IPS-15b (cell line): ENCODE measurements at regions not wholly inside any gene's neighbourhood (a gene's known extent, or its start where the extent isn't known, plus 50 kb on each side); places are given as distances from the start of the nearest gene placed in this dataset.
"Not testable (repeated sequence)": the region's sequence is repeated elsewhere in the genome, so short reads cannot be mapped to it uniquely, and the experiment has no call there.

Experiments used
- H3K27me3 ChIP-seq: one replicate; pipeline ENCODE4 v1.6.1; 2013; ENCODE audit warnings: low read length; ENCODE audit not compliant: control insufficient read depth, insufficient read depth
- H3K36me3 ChIP-seq: one replicate; pipeline ENCODE4 v1.6.1; 2013; ENCODE audit warnings: low read length; ENCODE audit not compliant: control insufficient read depth, insufficient read depth
- H3K4me1 ChIP-seq: one replicate; pipeline ENCODE4 v1.6.1; 2013; ENCODE audit warnings: mild to moderate bottlenecking, low read length; ENCODE audit not compliant: control insufficient read depth, insufficient read depth
- H3K4me3 ChIP-seq: one replicate; pipeline ENCODE4 v1.5.1; 2013; ENCODE audit warnings: low read depth, low read length
- H3K9ac ChIP-seq: one replicate; pipeline ENCODE4 v1.6.1; 2013; ENCODE audit warnings: low read depth, mild to moderate bottlenecking, low read length
- H3K9me3 ChIP-seq: one replicate; pipeline ENCODE4 v1.6.1; 2013; ENCODE audit warnings: mild to moderate bottlenecking, low read length; ENCODE audit not compliant: control insufficient read depth, insufficient read depth

- Histone ChIP-seq H3K27me3 (no peaks in the 10 kb centered on the region), H3K4me1 (no peaks in the 10 kb centered on the region), H3K9me3 (no peaks in the 10 kb centered on the region), H3K36me3 (no peaks in the 10 kb centered on the region), H3K4me3 (no peak overlapping the region), H3K9ac (no peak overlapping the region)
Observed at GRCh38 chr19:31049431-31049830, 299.8 kb downstream of the TSHZ3 start.

DNA sequence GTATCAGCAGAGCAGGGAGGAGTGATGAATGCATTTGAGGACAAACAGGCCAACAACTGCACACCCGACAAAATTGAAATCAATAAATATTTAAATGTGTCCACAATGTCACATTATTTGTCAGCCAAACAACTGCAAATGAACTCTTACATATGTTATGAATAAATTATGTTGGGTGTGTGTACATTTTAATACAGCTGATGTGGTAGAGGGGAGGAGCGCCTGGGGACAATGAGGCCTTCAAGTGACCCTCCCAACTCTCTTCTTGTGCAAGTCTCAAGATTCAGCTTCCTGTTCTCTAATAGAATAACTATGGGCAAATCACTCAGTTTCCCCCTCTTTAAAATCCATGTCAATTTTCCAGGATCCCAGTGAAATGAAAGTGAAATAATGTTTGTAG lies 303.2 kb downstream of the TSHZ3 start:
- H3K27me3 ChIP-seq, result no peaks in the 10 kb centered on the region
- no peaks in the 10 kb centered on the region for H3K36me3 ChIP-seq
- H3K4me3 ChIP-seq, result no peak overlapping the region
- H3K9ac ChIP-seq, result no peak overlapping the region
- no peaks in the 10 kb centered on the region for H3K9me3 ChIP-seq
- no peaks in the 10 kb centered on the region for H3K4me1 ChIP-seq

- H3K4me1 ChIP-seq, result no peaks in the 10 kb centered on the region
- H3K27me3 ChIP-seq, result no peaks in the 10 kb centered on the region
- no peak overlapping the region for H3K4me3 ChIP-seq
Observed at GRCh38 chr19:31041461-31041860, 307.8 kb downstream of the TSHZ3 start.

DNA sequence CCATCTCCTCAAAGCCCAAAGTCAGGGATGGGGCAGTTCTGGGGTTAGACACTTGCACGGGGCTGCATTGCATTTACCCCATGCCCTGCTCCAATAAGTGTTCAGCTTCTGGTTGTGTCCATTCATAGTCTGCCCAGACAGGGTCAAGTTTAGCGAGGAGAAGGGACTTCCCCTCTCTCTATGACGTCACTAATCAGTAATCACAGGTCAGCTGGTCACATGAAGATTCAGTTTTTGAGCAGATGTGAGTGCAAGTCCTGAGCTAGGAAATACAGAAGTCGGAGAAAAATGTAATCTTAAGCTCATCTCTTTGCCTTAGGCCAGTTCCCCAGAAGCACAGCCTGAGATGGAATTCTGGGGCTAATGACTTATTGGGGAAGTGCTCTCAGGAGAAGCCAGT lies 310.1 kb downstream of the TSHZ3 start:
- Histone ChIP-seq H3K4me1 (no peaks in the 10 kb centered on the region), H3K9ac (no peak overlapping the region), H3K27me3 (no peaks in the 10 kb centered on the region), H3K9me3 (no peaks in the 10 kb centered on the region), H3K36me3 (no peaks in the 10 kb centered on the region), H3K4me3 (no peak overlapping the region)

More at GRCh38 chr19:31041461-31041860, 307.8 kb downstream of the TSHZ3 start:
- Histone ChIP-seq H3K9me3 (no peaks in the 10 kb centered on the region), H3K9ac (no peak overlapping the region), H3K36me3 (no peaks in the 10 kb centered on the region)

DNA sequence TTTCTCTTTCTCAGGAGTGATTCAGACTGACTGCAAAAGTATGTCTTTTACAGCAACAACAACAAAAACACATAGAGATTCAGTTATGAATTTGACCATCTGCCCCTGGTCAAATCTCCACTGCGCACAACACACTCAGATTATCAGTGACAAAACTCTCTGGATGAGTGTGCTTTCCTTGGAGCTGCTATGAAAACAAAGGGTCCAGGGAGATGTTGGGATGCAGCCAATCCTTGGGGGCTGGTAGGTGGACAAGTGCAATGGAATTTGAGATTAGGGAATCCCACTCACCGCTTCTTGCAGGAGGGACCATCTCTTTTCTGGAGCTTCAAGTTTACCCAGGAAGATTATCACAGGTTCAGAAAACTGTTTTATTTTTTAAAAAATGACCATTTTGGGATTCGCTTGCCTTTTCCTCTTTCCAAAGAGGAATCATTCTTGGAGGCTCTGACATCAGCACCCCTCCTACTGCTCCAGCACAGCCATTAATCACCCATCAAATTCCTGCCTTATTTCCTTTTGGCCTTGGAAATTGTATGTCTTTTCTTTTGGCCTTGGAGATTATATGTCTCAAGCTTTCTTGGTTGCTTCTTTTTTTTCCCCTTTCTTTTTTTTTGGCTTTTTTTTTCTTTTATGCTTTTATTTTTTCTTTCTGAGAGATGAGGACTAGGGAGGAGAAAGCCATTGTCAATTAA lies 311.8 kb downstream of the TSHZ3 start:
- H3K9ac ChIP-seq, result no peak overlapping the region
- H3K9me3 ChIP-seq, result no peaks in the 10 kb centered on the region
- no peak overlapping the region for H3K4me3 ChIP-seq
- no peaks in the 10 kb centered on the region for H3K27me3 ChIP-seq
- no peaks in the 10 kb centered on the region for H3K36me3 ChIP-seq
- H3K4me1 ChIP-seq, result no peaks in the 10 kb centered on the region

DNA sequence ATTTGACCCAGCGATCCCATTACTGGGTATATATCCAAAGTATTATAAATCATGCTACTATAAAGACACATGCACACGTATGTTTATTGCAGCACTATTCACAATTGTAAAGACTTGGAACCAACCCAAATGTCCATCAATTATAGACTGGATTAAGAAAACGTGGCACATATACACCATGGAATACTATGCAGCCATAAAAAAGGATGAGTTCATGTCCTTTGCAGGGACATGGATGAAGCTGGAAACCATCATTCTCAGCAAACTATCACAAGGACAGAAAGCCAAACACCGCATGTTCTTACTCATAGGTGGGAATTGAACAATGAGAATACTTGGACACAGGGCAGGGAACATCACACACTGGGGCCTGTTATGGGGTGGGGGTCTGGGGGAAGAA lies 317.8 kb downstream of the TSHZ3 start:
- H3K4me3 ChIP-seq, H3K27me3 ChIP-seq, H3K9ac ChIP-seq, H3K4me1 ChIP-seq, H3K36me3 ChIP-seq, H3K9me3 ChIP-seq: not testable (repeated sequence)

- Histone ChIP-seq H3K9ac (no peak overlapping the region), H3K27me3 (no peaks in the 10 kb centered on the region), H3K4me1 (no peaks in the 10 kb centered on the region), H3K36me3 (no peaks in the 10 kb centered on the region), H3K4me3 (no peak overlapping the region), H3K9me3 (no peaks in the 10 kb centered on the region)
Observed at GRCh38 chr19:31023038-31023437, 326.2 kb downstream of the TSHZ3 start.

DNA sequence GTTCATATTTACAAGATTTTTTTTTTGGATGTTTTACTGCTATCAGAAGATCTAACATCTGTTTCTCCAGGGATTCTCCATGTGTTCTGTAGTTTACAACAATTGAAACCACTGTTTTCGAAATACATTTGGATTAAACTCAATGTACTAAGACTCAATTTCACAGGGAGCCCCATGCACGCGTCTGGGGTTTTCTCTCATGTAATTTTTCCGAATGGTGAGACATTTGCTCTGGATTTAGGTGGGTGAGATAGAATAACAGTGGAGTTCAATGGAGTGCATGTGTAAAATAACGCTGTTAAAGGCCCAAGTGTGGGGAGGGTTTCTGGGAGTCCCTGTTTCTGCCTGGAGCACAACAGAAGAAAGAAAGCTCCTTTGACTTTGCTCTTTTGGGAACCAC lies 330.3 kb downstream of the TSHZ3 start:
- Histone ChIP-seq H3K9ac (no peak overlapping the region), H3K4me1 (no peaks in the 10 kb centered on the region), H3K4me3 (no peak overlapping the region), H3K9me3 (no peaks in the 10 kb centered on the region), H3K36me3 (no peaks in the 10 kb centered on the region), H3K27me3 (no peaks in the 10 kb centered on the region)

GRCh38 chr19:31015778-31016177 lies 333.5 kb downstream of the TSHZ3 start:
- H3K4me1 ChIP-seq, result no peaks in the 10 kb centered on the region
- no peaks in the 10 kb centered on the region for H3K27me3 ChIP-seq
- H3K9ac ChIP-seq, result no peak overlapping the region
- H3K4me3 ChIP-seq, result no peak overlapping the region
- no peaks in the 10 kb centered on the region for H3K36me3 ChIP-seq
- H3K9me3 ChIP-seq, result no peaks in the 10 kb centered on the region

- Histone ChIP-seq H3K4me3 (no peak overlapping the region), H3K36me3 (no peaks in the 10 kb centered on the region), H3K9me3 (no peaks in the 10 kb centered on the region), H3K4me1 (no peaks in the 10 kb centered on the region), H3K9ac (no peak overlapping the region), H3K27me3 (no peaks in the 10 kb centered on the region)
Observed at GRCh38 chr19:31014668-31015067, 334.6 kb downstream of the TSHZ3 start.

GRCh38 chr19:31013384-31014020 lies 335.7 kb downstream of the TSHZ3 start:
- no peak overlapping the region for H3K4me3 ChIP-seq
- no peaks in the 10 kb centered on the region for H3K4me1 ChIP-seq
- H3K27me3 ChIP-seq, result no peaks in the 10 kb centered on the region
- no peak overlapping the region for H3K9ac ChIP-seq
- H3K9me3 ChIP-seq, result no peaks in the 10 kb centered on the region
- no peaks in the 10 kb centered on the region for H3K36me3 ChIP-seq

DNA sequence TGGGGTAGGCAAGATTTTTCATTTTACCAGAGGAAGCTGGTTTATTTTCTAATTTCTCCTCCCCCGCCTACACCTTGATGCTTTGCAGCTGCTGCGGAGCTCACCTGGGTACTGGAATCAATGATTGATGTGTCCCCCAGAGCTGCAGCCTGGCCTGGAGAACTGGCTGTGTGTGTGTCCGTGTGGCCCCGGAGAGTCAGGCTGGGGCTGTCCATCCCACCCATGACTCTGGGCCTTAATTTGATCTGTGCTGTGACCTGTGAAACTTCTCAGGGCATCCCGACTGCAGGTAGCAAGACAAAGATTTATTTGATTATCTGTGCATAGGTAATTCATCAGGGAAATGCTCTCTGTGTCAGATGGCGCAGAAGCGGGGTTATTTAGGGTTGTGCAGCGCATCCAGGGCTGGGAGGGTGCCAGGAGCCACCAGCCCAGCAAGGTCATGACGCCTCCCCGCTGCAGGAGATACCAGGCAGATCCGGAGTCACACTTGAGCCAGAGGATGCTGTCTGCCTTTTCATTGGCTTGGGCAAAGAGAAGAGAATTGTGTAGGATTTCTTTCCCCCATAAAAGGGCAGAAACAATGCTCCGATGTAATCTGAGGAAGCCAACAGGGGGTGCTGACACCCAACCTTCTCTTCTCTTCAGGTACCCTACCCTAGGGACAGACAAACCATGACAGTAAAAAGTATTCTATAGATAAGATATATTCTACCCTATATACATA lies 346.6 kb downstream of the TSHZ3 start:
- no peak overlapping the region for H3K9ac ChIP-seq
- no peak overlapping the region for H3K4me3 ChIP-seq
- no peaks in the 10 kb centered on the region for H3K4me1 ChIP-seq
- no peaks in the 10 kb centered on the region for H3K36me3 ChIP-seq
- H3K9me3 ChIP-seq, result no peaks in the 10 kb centered on the region
- H3K27me3 ChIP-seq, result no peaks in the 10 kb centered on the region
